IPS-18a (cell line): ENCODE measurements at regions not wholly inside any gene's neighbourhood (a gene's known extent, or its start where the extent isn't known, plus 50 kb on each side); places are given as distances from the start of the nearest gene placed in this dataset.
"Not testable (repeated sequence)": the region's sequence is repeated elsewhere in the genome, so short reads cannot be mapped to it uniquely, and the experiment has no call there.

Source experiments
- H3K27ac ChIP-seq: one replicate; pipeline ENCODE4 v1.5.1; 2013; ENCODE audit warnings: low read length
- H3K27me3 ChIP-seq: one replicate; pipeline ENCODE4 v1.6.1; 2013; ENCODE audit warnings: mild to moderate bottlenecking, low read length; ENCODE audit not compliant: control insufficient read depth, insufficient read depth
- H3K36me3 ChIP-seq: one replicate; pipeline ENCODE4 v1.6.1; 2013; ENCODE audit warnings: low read depth, low read length; ENCODE audit not compliant: control insufficient read depth
- H3K4me1 ChIP-seq: one replicate; pipeline ENCODE4 v1.6.1; 2013; ENCODE audit warnings: low read depth, low read length; ENCODE audit not compliant: control insufficient read depth
- H3K4me3 ChIP-seq: one replicate; pipeline ENCODE4 v1.5.1; 2013; ENCODE audit warnings: low read length
- H3K9ac ChIP-seq: one replicate; pipeline ENCODE4 v1.6.1; 2013; ENCODE audit warnings: mild to moderate bottlenecking, low read length, moderate library complexity
- H3K9me3 ChIP-seq: one replicate; pipeline ENCODE4 v1.6.1; 2013; ENCODE audit warnings: low read depth, low read length; ENCODE audit not compliant: control insufficient read depth

DNA sequence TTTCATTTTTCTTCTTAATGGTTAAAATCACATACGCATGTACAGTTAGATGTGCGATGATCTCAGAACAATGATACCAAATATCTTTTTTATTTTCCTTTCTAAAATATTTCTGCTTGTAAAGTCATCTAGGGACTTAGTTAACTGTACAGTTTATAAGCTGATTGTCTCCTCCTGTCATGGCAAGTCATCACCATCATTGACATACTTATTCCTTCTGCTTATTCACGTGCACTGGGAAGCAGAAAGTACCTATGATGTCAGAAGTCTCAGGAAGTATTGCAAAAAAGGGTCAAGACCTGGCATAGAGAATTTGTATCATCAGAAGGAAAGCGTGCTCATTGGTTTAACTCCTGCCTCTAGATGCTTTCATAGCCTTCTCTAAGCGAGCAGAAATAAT lies 154.2 kb downstream of the DSC3 start:
- Histone ChIP-seq H3K27me3 (no peaks in the 10 kb centered on the region), H3K9ac (no peak overlapping the region), H3K4me3 (no peak overlapping the region), H3K36me3 (no peaks in the 10 kb centered on the region), H3K9me3 (no peaks in the 10 kb centered on the region), H3K27ac (no peak overlapping the region), H3K4me1 (peaks cover 15% of the 10 kb centered on the region)

DNA sequence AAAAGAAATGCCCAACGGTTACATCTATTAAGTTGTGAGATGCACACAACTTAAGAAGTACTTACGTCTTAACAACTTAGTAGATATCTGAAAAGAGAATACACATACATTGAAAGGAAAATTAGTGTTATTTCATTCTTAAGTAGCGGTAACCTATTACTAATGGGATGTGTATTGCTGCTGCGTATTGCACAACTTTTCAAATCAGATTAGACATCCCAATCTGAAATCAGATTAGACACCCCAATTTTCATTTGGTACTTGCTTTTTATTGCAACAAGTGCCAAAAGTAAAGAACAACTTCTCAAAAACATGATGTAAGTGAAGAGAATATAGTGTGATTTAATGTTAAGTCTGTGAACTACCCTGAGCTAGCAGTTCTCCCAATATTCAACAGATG lies 155.5 kb downstream of the DSC3 start:
- H3K36me3 ChIP-seq: no peaks in the 10 kb centered on the region
- H3K4me1 ChIP-seq: peaks cover 6% of the 10 kb centered on the region
- H3K4me3 ChIP-seq: no peak overlapping the region
- no peaks in the 10 kb centered on the region for H3K9me3 ChIP-seq
- no peak overlapping the region for H3K9ac ChIP-seq
- no peaks in the 10 kb centered on the region for H3K27me3 ChIP-seq
- no peak overlapping the region for H3K27ac ChIP-seq

DNA sequence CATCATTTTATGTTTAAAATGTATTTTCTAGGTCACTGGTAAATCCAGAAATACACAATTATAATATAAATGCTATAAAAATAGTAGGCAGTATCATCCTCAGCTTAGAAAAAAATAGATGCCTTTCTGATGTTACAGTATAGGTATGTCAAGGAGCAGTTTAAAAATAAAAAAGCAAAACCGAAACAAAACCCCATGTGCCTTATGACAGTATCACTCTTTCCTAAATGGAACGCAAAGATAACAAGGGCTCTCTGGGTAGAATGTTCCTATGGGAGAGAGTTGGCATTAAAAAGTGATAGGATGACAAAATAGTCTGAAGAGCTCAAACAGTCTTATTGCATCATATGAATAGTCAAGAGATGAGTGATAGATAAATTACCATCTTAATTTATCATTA lies 172.1 kb downstream of the DSC3 start:
- Histone ChIP-seq H3K36me3 (no peaks in the 10 kb centered on the region), H3K27ac (no peak overlapping the region), H3K27me3 (no peaks in the 10 kb centered on the region), H3K9ac (no peak overlapping the region), H3K4me1 (peaks cover 16% of the 10 kb centered on the region), H3K4me3 (no peak overlapping the region), H3K9me3 (no peaks in the 10 kb centered on the region)

DNA sequence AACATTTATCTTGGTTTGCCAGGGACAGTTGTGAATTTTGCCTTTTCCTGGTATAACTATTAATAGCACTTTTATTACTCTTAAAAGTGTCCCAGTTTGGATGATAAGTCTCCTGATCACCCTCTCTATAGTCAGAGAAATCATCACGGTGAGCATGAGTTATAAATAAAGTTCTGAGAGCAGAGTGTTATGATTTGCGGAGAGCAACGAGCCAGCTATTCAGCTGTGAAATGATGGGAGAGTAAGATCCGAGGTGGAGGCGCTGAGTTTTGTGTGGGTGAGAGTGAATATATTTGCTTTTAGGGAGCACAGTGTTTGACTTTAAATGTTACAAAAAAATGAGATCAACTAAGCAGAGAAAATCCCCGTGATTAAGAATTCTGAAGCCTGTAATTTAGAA lies 179.6 kb downstream of the DSC3 start:
- Histone ChIP-seq H3K27me3 (no peaks in the 10 kb centered on the region), H3K27ac (no peak overlapping the region), H3K4me1 (no peaks in the 10 kb centered on the region), H3K9ac (no peak overlapping the region), H3K36me3 (no peaks in the 10 kb centered on the region), H3K9me3 (no peaks in the 10 kb centered on the region), H3K4me3 (no peak overlapping the region)

DNA sequence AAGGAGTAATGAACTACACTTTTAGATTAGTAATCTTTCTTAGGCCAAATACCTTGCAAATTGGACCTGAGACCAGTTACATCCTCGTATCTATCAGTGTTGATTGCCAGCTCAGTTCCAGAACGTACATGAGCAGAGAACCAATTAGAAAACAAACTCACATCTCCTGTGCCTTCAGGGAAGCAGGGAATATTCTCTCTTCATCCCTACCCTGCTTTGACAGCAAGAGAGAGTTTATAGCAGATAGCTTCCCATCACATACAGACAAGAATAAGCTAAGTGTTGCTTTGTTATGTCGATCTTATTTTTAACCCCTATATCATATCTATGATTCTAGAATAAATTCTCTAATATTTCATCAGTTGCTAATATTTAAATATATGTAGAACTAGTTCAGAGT lies 181.8 kb downstream of the DSC3 start:
- no peaks in the 10 kb centered on the region for H3K4me1 ChIP-seq
- H3K36me3 ChIP-seq: no peaks in the 10 kb centered on the region
- no peak overlapping the region for H3K27ac ChIP-seq
- H3K9me3 ChIP-seq: no peaks in the 10 kb centered on the region
- no peaks in the 10 kb centered on the region for H3K27me3 ChIP-seq
- no peak overlapping the region for H3K9ac ChIP-seq
- H3K4me3 ChIP-seq: no peak overlapping the region

DNA sequence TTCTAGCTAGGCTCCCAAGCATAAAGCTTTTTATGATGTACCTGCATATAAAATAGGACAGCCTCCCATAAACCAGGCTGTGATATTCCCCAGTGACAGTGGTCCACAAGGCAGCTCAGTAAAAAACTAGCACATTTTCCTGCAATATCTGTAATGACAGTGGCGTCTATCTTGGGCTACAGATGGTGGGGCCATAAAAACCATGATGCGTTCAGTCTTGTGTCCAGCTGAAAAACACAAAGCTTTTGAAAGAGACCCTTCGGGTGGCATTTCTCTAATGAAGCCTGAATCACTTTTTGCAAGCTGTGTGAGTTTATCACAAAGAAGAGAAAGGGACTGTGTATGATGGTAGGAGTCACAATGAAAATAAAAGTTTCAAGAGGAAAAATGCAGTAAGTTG lies 183.5 kb downstream of the DSC3 start:
- no peaks in the 10 kb centered on the region for H3K27me3 ChIP-seq
- H3K27ac ChIP-seq: no peak overlapping the region
- no peaks in the 10 kb centered on the region for H3K4me1 ChIP-seq
- no peaks in the 10 kb centered on the region for H3K9me3 ChIP-seq
- H3K9ac ChIP-seq: no peak overlapping the region
- H3K4me3 ChIP-seq: no peak overlapping the region
- no peaks in the 10 kb centered on the region for H3K36me3 ChIP-seq

DNA sequence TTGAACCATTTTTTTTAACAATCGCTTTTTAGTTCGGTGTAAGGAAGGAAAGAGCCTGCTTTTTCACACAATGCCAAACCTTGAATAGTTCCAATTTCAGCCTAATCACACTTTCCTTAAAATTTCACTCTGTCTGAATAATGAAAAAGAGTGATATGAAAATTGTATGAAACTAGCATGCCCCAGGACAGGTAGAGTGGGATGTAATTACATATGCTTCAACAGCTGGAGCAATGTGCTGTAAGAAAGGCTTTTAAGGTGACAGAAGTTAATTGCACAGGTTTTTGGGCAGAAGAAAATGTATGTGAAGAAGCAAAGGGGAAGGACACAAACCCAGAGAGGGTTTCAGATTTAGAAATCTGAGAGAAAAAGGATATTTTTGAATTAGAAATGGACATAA lies 184.0 kb downstream of the DSC3 start:
- Histone ChIP-seq H3K27ac (no peak overlapping the region), H3K9me3 (no peaks in the 10 kb centered on the region), H3K4me3 (no peak overlapping the region), H3K27me3 (no peaks in the 10 kb centered on the region), H3K4me1 (no peaks in the 10 kb centered on the region), H3K36me3 (no peaks in the 10 kb centered on the region), H3K9ac (no peak overlapping the region)

DNA sequence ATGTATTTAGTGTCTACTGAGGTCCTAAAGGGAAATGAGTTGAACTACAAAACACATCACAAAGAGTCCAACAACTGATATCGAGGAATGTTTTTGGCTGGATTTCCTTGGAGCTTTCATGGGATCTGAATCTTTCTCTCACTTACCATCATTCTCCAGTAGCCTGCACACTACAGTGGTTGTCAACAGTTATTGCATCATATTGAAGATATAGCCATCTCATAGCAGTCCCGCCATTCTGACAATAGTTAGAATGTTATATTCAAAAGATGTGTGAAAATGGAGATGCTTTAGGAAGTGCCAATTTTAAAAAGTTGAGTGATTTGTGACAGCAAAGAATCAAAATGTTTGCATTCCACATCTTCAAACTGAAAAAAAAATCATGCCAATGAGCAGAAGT lies 186.8 kb downstream of the DSC3 start:
- no peaks in the 10 kb centered on the region for H3K9me3 ChIP-seq
- H3K36me3 ChIP-seq: no peaks in the 10 kb centered on the region
- no peak overlapping the region for H3K4me3 ChIP-seq
- H3K4me1 ChIP-seq: no peaks in the 10 kb centered on the region
- no peak overlapping the region for H3K27ac ChIP-seq
- no peaks in the 10 kb centered on the region for H3K27me3 ChIP-seq
- H3K9ac ChIP-seq: no peak overlapping the region

DNA sequence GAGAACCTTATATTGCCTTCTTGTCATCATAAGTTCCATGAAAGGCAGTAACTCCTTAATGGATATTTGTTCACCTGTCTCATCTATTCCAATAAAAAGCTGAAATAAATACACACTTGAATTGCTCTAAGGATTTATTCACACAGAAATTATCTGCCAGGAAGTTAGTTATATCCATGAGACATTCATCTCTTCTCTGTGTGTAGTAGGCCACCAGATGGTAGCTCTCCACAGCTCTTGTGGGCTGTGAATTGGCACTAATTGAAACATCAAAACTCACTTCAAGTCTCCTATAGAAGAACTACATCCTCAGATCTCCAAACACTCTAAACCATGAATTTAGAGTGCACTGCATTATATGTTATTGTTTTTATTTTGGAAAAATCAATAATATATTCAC lies 189.6 kb downstream of the DSC3 start:
- H3K27me3 ChIP-seq: no peaks in the 10 kb centered on the region

DNA sequence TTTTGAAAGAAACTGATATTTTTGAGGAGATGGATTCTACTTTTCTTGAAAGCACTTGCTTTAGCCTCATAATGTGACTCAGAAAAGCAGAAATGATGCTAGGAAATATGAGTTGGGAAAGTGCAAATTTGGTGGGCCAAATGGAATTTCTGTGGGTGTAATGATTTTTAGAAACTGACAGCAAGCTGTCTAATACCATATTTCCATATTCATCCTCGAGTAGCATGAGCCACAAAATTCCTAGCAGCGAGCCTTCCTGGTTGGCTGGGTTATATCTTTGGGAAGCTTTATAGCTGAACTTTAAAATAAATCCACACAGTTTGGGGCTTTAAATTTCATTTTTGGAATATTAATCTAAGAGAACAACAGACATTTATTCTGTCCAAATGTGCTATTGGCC lies 190.0 kb downstream of the DSC3 start:
- H3K27me3 ChIP-seq: no peaks in the 10 kb centered on the region
- H3K36me3 ChIP-seq: no peaks in the 10 kb centered on the region
- no peaks in the 10 kb centered on the region for H3K9me3 ChIP-seq
- H3K27ac ChIP-seq: no peak overlapping the region
- no peak overlapping the region for H3K9ac ChIP-seq
- H3K4me1 ChIP-seq: no peaks in the 10 kb centered on the region
- H3K4me3 ChIP-seq: no peak overlapping the region

More for the DNA sequence above, 189.6 kb downstream of the DSC3 start:
- no peaks in the 10 kb centered on the region for H3K9me3 ChIP-seq
- H3K36me3 ChIP-seq: no peaks in the 10 kb centered on the region
- no peak overlapping the region for H3K27ac ChIP-seq
- no peak overlapping the region for H3K9ac ChIP-seq
- H3K4me1 ChIP-seq: no peaks in the 10 kb centered on the region
- H3K4me3 ChIP-seq: no peak overlapping the region

DNA sequence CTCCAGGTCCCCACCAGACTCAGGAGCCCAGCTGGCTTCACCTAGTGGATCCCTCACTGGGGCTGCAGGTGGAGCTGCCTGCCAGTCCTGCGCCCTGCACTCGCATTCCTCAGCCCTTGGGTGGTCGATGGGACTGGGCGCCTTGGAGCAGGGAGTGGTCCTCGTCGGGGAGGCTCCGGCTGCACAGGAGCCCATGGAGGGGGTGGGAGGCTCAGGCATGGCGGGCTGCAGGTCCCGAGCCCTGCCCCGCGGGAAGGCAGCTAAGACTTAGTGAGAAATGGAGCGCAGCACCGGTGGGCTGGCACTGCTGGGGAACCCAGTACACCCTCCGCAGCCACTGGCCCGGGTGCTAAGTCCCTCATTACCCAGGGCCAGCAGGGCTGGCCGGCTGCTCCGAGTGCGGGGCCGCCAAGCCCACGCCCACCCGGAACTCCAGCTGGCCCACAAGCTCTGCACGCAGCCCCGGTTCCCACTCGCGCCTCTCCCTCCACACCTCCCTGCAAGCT lies 203.4 kb downstream of the DSC3 start:
- H3K4me3 ChIP-seq, H3K36me3 ChIP-seq, H3K9me3 ChIP-seq, H3K4me1 ChIP-seq, H3K27me3 ChIP-seq, H3K9ac ChIP-seq, H3K27ac ChIP-seq: not testable (repeated sequence)

DNA sequence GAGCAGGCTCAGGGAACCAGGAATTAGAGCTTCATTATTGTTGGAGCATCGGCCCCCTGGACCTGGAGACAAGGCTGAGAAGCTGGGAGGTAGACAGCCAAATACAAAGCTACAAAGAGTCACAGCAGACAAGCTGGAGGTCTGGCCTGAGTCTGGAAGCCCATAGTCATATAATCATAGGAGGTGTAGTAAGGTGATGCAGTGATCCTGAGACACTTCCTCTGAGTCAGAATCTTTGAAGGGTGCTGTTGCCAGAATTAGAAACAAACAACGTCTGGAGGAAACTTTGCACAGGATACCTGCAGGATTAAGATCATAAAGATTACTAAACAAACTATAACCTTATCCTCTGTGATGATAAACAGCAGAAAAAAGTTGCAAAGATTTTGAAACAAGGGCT lies 213.8 kb downstream of the DSC3 start:
- Histone ChIP-seq H3K9me3 (no peaks in the 10 kb centered on the region), H3K36me3 (no peaks in the 10 kb centered on the region), H3K27ac (no peak overlapping the region), H3K9ac (no peak overlapping the region), H3K27me3 (no peaks in the 10 kb centered on the region), H3K4me1 (no peaks in the 10 kb centered on the region), H3K4me3 (no peak overlapping the region)
